MCF 10A (cell line): ENCODE measurements at regions not wholly inside any gene's neighbourhood (a gene's known extent, or its start where the extent isn't known, plus 50 kb on each side); places are given as distances from the start of the nearest gene placed in this dataset.
A peak's percentile ranks its signal among the peaks of the same experiment; 100 is the strongest.

Experiments used
- BruUV-seq: library from RNA; stranded (reverse); fragments of 400-500 nt; replicated peaks from 2 replicates; lab custom pipeline; 2021; lab: Mats Ljungman, UMichigan
- CTCF ChIA-PET: fragments of 300-600 bp; sonication (Branson Sonifier 250); formaldehyde crosslinking; extraction: SDS; loops from one replicate; lab custom pipeline; 2021; ENCODE audit warnings: antibody characterized with exemption, inconsistent platforms; lab: Yijun Ruan, JAX
- POLR2A ChIA-PET: fragments of 300-600, 350-650 bp; sonication (Branson Sonifier 250); formaldehyde crosslinking; extraction: SDS; loops from one replicate; lab custom pipeline; 2020; ENCODE audit warnings: antibody characterized with exemption, inconsistent platforms; lab: Yijun Ruan, JAX
- DNase-seq: peaks from one replicate; pipeline ENCODE4 v3.0.0-alpha.2; 2018; ENCODE audit not compliant: unreplicated experiment
- H3K27ac Mint-ChIP-seq: one replicate; pipeline ENCODE4 v1.8.0; 2022; ENCODE audit warnings: mild to moderate bottlenecking, low read depth, mixed read lengths; ENCODE audit not compliant: unreplicated experiment
- H3K27me3 Mint-ChIP-seq: one replicate; pipeline ENCODE4 v1.8.0; 2022; ENCODE audit warnings: mixed read lengths; ENCODE audit not compliant: insufficient read depth, unreplicated experiment
- H3K36me3 Mint-ChIP-seq: one replicate; pipeline ENCODE4 v1.8.0; 2022; ENCODE audit warnings: mild to moderate bottlenecking, moderate library complexity, mixed read lengths; ENCODE audit not compliant: insufficient read depth, unreplicated experiment
- H3K4me1 Mint-ChIP-seq: one replicate; pipeline ENCODE4 v1.8.0; 2022; ENCODE audit warnings: mixed read lengths; ENCODE audit not compliant: insufficient read depth, unreplicated experiment
- H3K4me3 Mint-ChIP-seq: one replicate; pipeline ENCODE4 v1.8.0; 2022; ENCODE audit warnings: mild to moderate bottlenecking, moderate library complexity, mixed read lengths; ENCODE audit not compliant: unreplicated experiment
- H3K9me3 Mint-ChIP-seq: one replicate; pipeline ENCODE4 v1.8.0; 2022; ENCODE audit warnings: mixed read lengths; ENCODE audit not compliant: unreplicated experiment
- intact Hi-C: fragments of 100-400 bp; cut with micrococcal nuclease; formaldehyde crosslinking; loops from 2 replicates; pipeline ENCODE4 v1.14.1; 2022
- TF ChIP-seq, protein P1 (sequence below): fragments of 200-600 bp; IDR thresholded peaks from one replicate; pipeline ENCODE4 v1.8.0; 2022; ENCODE audit warnings: antibody characterized with exemption, mild to moderate bottlenecking; ENCODE audit not compliant: unreplicated experiment

DNA sequence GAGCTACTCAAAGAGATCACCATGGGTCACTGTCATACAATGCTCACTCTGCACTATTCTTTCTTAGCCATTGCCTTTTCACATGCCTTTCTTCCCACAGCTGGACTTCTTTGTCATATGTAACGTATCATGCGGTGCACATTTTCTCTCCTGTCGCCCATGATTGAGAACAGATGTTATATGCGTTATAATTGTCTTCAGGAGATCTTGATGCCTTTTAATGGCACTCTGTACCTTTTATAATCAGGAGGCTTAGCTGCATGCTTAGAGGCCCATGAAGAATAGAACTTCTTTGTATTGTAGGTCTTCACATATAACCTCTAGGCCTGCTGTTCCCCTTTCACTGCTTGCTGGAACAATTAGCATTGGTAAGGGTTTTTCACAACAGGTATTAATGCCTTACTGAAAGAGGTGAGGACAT lies 436.1 kb downstream of the CDH10 start:
- no peak for DNase-seq
- no TSS peak for BruUV-seq
- Mint-ChIP-seq H3K4me3 (no peak overlapping the region), H3K36me3 (peaks cover 5% of the 10 kb centered on the region), H3K4me1 (no peaks in the 10 kb centered on the region), H3K27ac (no peak overlapping the region), H3K27me3 (no peaks in the 10 kb centered on the region), H3K9me3 (peaks cover 8% of the 10 kb centered on the region)
- ChIA-PET CTCF (no interaction called here), POLR2A (interaction anchor here (0.6 kb wide), 1 partner anchor 936 kb away, joined by 4 read pairs; no protein-coding TSS in a partner anchor)
- TF ChIP-seq, protein P1, sequence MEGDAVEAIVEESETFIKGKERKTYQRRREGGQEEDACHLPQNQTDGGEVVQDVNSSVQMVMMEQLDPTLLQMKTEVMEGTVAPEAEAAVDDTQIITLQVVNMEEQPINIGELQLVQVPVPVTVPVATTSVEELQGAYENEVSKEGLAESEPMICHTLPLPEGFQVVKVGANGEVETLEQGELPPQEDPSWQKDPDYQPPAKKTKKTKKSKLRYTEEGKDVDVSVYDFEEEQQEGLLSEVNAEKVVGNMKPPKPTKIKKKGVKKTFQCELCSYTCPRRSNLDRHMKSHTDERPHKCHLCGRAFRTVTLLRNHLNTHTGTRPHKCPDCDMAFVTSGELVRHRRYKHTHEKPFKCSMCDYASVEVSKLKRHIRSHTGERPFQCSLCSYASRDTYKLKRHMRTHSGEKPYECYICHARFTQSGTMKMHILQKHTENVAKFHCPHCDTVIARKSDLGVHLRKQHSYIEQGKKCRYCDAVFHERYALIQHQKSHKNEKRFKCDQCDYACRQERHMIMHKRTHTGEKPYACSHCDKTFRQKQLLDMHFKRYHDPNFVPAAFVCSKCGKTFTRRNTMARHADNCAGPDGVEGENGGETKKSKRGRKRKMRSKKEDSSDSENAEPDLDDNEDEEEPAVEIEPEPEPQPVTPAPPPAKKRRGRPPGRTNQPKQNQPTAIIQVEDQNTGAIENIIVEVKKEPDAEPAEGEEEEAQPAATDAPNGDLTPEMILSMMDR, result no peak
- intact Hi-C loops, result no loop called here

DNA sequence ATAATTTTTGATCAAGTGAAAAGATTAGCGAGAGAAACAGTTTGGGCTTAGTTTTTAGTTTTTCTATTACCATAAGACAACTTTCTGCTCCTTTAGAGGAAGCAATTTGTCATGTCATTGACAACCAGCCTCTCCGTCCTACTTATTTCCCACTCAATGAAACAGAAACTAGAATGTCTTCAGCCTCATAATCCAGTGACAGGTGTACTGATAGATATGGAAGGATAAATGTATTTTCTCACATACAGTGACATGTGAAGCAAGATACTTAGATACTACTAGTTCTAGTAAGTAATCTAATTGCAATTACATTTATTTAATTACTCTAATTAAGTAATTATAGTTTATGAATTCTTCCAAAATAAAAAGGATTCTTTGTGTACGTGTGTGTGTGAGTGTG lies 429.7 kb downstream of the CDH10 start:
- H3K4me3 Mint-ChIP-seq, result no peak overlapping the region
- H3K4me1 Mint-ChIP-seq, result no peaks in the 10 kb centered on the region
- DNase-seq, result no peak
- BruUV-seq, result no TSS peak
- H3K36me3 Mint-ChIP-seq, result no peaks in the 10 kb centered on the region
- TF ChIP-seq, protein P1, result no peak
- H3K27me3 Mint-ChIP-seq, result no peaks in the 10 kb centered on the region
- H3K9me3 Mint-ChIP-seq, result no peaks in the 10 kb centered on the region
- ChIA-PET CTCF (no interaction called here), POLR2A (no interaction called here)
- intact Hi-C loops, result no loop called here
- no peak overlapping the region for H3K27ac Mint-ChIP-seq

DNA sequence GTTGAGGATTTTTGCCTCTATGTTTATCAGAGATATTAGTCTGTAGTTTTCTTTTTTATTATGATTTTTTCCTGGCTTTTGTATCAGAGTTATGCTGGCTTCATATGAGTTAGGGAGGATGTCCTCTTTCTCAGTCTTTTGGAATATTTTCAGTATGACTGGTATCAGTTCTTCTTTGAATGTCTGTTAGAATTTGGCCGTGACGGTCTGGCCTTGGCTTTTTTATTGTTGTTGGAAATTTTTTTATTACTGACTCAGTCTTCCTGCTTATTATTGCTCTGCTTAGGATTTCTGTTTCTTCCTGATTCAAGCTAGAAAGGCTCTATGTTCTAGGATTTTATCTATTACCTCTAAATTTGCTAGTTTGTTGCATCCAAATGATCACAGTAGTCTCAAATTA lies 421.9 kb downstream of the CDH10 start:
- POLR2A ChIA-PET, result no interaction called here
- BruUV-seq, result no TSS peak
- Mint-ChIP-seq H3K4me3 (no peak overlapping the region), H3K27ac (peak overlapping the region; percentile 64), H3K4me1 (peaks cover 17% of the 10 kb centered on the region), H3K27me3 (no peaks in the 10 kb centered on the region), H3K9me3 (no peaks in the 10 kb centered on the region), H3K36me3 (no peaks in the 10 kb centered on the region)
- CTCF ChIA-PET, result interaction anchor here (0.6 to 0.7 kb wide), 2 partner anchors 49 to 135 kb away, joined by 3 to 4 read pairs; no protein-coding TSS in a partner anchor
- DNase-seq, result peak; percentile 3
- TF ChIP-seq, protein P1, result no peak
- intact Hi-C loops, result no loop called here

DNA sequence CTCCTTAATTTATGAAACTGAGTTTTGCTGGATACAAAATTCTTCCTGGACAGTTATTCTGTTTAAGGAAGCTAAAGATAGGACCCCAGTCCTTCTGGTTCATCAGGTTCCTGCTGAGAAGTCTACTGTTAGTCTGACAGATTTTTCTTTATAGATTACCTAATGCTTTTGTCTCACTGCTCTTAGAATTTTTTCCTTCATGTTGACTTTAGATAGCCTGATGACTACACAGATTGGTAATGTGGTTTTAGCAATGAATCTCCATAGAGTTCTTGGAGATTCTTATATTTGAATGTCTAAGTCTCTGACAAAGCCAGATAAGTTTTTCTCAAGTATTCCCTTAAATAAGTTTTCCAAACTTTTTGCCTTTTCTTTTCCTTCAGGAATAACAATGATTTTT lies 419.7 kb downstream of the CDH10 start:
- CTCF ChIA-PET, result no interaction called here
- no peaks in the 10 kb centered on the region for H3K27me3 Mint-ChIP-seq
- intact Hi-C loops, result no loop called here
- H3K9me3 Mint-ChIP-seq, result no peaks in the 10 kb centered on the region
- no TSS peak for BruUV-seq
- POLR2A ChIA-PET, result no interaction called here
- no peaks in the 10 kb centered on the region for H3K36me3 Mint-ChIP-seq
- TF ChIP-seq, protein P1, result no peak
- no peak for DNase-seq
- H3K4me3 Mint-ChIP-seq, result no peak overlapping the region
- H3K4me1 Mint-ChIP-seq, result peaks cover 17% of the 10 kb centered on the region
- no peak overlapping the region for H3K27ac Mint-ChIP-seq
